HFFc6 (cell line): ENCODE measurements at regions not wholly inside any gene's neighbourhood (a gene's known extent, or its start where the extent isn't known, plus 50 kb on each side); places are given as distances from the start of the nearest gene placed in this dataset.

Source experiments
- DNase-seq: peaks from one replicate; pipeline ENCODE4 v3.0.0-alpha.2; 2018
- H3K27ac Mint-ChIP-seq: 2 replicates; pipeline ENCODE4 v1.8.0; 2020; ENCODE audit warnings: mild to moderate bottlenecking, mixed read lengths
- H3K27me3 Mint-ChIP-seq: 2 replicates; pipeline ENCODE4 v1.8.0; 2021; ENCODE audit warnings: mild to moderate bottlenecking, moderate library complexity, mixed read lengths; ENCODE audit not compliant: insufficient read depth
- H3K36me3 Mint-ChIP-seq: 2 replicates; pipeline ENCODE4 v1.8.0; 2021; ENCODE audit warnings: low read depth, mixed read lengths
- H3K4me1 Mint-ChIP-seq: 2 replicates; pipeline ENCODE4 v1.8.0; 2020; ENCODE audit warnings: low read depth, mixed read lengths
- H3K4me3 Mint-ChIP-seq: 2 replicates; pipeline ENCODE4 v1.8.0; 2020; ENCODE audit warnings: mild to moderate bottlenecking, moderate library complexity, mixed read lengths
- H3K9me3 Mint-ChIP-seq: 2 replicates; pipeline ENCODE4 v1.8.0; 2020; ENCODE audit warnings: mild to moderate bottlenecking, mixed read lengths
- CTCF ChIP-seq: fragments of 200-600 bp; sonication (generic); IDR thresholded peaks from 2 replicates; pipeline ENCODE4 v1.5.0; 2021; ENCODE audit warnings: antibody characterized with exemption, mild to moderate bottlenecking

DNA sequence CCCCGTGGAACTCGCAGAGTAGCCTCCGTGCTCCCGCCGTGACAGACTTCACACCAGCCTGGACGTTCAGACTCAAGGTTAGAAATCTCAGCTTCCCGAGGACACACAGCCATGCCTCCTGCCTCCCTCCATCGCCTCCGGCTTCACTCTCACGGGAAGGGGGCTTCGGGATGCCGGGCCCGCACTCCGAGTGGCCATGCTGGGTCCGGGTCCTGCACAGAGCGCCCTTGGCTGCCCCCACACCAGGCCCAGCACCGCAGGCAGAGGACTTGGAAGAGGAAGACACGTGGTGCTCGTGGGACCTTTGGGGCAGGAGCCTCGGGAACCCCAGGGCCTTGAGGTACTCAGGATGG is 89.8 kb downstream of the PDGFA start:
- H3K4me1 Mint-ChIP-seq, result no peaks in the 10 kb centered on the region
- H3K36me3 Mint-ChIP-seq, result no peaks in the 10 kb centered on the region
- no peak overlapping the region for H3K4me3 Mint-ChIP-seq
- H3K9me3 Mint-ChIP-seq, result peaks cover 7% of the 10 kb centered on the region; the same call in 1 of the 2 replicates
- no peak overlapping the region for H3K27ac Mint-ChIP-seq
- no peak for TF ChIP-seq CTCF
- peaks cover 8% of the 10 kb centered on the region for H3K27me3 Mint-ChIP-seq
- DNase-seq, result no peak

GRCh38 chr7:431041-431440 is 88.6 kb downstream of the PDGFA start:
- Mint-ChIP-seq H3K27me3 (peaks cover 8% of the 10 kb centered on the region), H3K4me1 (no peaks in the 10 kb centered on the region), H3K9me3 (peaks cover 7% of the 10 kb centered on the region; the same call in 1 of the 2 replicates), H3K36me3 (no peaks in the 10 kb centered on the region), H3K27ac (no peak overlapping the region), H3K4me3 (no peak overlapping the region)
- no peak for TF ChIP-seq CTCF
- DNase-seq, result no peak

DNA sequence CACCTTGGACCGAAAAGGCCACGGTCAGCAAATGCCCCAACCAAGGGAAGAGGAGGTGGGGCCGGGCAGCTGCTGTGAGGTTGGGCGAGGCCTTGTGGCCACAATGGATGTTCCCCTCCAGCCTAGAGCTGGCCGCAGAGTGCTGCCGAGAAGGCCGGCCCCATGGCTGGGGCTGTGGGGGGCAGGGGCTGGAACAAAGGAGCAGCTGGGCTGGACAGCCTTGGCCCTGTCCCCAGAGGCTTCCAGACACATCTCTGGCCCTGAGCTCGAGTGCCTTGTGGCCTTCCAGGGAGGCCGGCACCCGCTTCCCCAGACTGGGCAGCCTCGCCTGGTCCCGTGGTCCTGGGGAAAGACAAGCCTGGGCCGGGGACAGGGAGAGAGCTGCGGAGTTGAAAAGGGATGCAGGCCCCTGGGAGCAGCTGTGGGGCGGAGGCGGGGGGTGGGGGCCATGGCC is 88.0 kb downstream of the PDGFA start:
- Mint-ChIP-seq H3K4me3 (no peak overlapping the region), H3K36me3 (no peaks in the 10 kb centered on the region), H3K9me3 (peaks cover 5% of the 10 kb centered on the region; the same call in 1 of the 2 replicates), H3K27me3 (peaks cover 8% of the 10 kb centered on the region), H3K4me1 (no peaks in the 10 kb centered on the region), H3K27ac (no peak overlapping the region)
- no peak for DNase-seq
- no peak for TF ChIP-seq CTCF

DNA sequence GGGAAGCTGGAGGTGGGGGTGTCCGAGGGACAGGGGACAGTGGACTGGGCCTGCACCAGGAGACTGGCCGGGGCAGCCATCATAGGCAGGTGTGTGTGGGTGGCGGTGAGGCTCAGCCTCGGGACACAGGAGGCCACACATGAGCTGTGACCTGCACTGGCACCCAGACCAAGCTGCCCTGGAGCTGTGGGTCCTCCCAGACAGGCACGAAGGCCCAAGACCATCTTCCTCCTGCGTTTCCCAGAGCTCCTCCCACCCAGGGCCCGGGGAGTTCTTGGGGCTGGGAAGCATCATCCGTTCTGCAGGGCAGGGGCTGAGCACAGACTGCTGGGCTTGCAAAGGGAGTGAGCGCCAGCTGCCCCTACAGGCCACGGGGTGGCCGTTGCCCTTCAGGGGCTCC is 87.4 kb downstream of the PDGFA start:
- no peak for TF ChIP-seq CTCF
- no peak overlapping the region for H3K27ac Mint-ChIP-seq
- H3K27me3 Mint-ChIP-seq, result peaks cover 8% of the 10 kb centered on the region
- H3K9me3 Mint-ChIP-seq, result no peaks in the 10 kb centered on the region; the same call in 1 of the 2 replicates
- H3K36me3 Mint-ChIP-seq, result no peaks in the 10 kb centered on the region
- no peaks in the 10 kb centered on the region for H3K4me1 Mint-ChIP-seq
- H3K4me3 Mint-ChIP-seq, result no peak overlapping the region
- DNase-seq, result no peak

DNA sequence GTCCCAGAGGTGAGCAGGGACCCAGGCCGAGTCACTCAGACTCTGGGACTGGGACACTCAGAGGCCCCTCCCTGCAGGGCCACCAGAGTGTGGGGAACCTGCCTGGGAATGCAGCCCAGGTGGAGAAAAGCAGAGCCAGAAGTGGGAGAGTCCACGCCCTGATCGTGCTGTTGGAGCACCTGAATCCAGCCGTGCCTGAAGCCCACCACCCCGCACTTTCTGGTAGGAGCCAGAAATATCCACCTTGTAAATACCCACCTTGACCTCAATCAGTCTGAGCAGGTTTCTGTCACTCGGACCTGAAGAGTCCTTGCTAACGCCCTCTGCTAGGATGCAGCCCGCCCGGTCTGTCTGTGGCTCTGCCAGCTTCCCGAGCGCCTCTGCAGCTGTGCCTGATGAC is 86.7 kb downstream of the PDGFA start:
- Mint-ChIP-seq H3K27ac (no peak overlapping the region), H3K9me3 (no peaks in the 10 kb centered on the region), H3K4me1 (no peaks in the 10 kb centered on the region), H3K36me3 (no peaks in the 10 kb centered on the region), H3K4me3 (no peak overlapping the region), H3K27me3 (peaks cover 8% of the 10 kb centered on the region)
- DNase-seq, result no peak
- TF ChIP-seq CTCF, result no peak

DNA sequence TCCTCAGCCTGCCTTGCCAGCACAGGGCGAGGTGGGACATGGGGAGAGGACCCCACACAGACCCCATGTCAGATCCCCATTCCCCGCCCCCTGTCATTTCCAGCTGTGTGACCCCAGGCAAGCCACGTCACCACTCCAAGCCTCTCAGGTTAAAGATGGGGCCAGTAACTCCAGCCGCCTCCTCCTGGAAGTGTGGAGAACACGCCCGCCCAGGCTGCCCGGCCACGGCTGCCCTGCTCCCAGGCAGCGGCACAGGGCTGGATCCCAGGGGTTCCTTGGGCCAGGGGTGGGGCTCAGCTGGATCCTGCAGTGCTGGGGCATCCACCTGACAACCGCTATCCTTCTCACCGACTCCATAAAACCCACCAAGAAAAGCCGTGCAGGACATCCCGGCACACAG is 86.1 kb downstream of the PDGFA start:
- no peaks in the 10 kb centered on the region for H3K9me3 Mint-ChIP-seq
- peaks cover 8% of the 10 kb centered on the region for H3K27me3 Mint-ChIP-seq
- no peak for TF ChIP-seq CTCF
- no peaks in the 10 kb centered on the region for H3K4me1 Mint-ChIP-seq
- no peak overlapping the region for H3K4me3 Mint-ChIP-seq
- no peaks in the 10 kb centered on the region for H3K36me3 Mint-ChIP-seq
- no peak overlapping the region for H3K27ac Mint-ChIP-seq
- DNase-seq, result no peak
